T-cell (primary cell): ENCODE measurements at regions not wholly inside any gene's neighbourhood (a gene's known extent, or its start where the extent isn't known, plus 50 kb on each side); places are given as distances from the start of the nearest gene placed in this dataset.

ENCODE experiments used
- ATAC-seq, 4 experiments: fragments of 200-7000 bp in 3 of 4; fragments of 150-1000 bp in 1 of 4; cut with Tn5 transposase; replicated peaks in 1 of 4; 1 replicate in 3 of 4; 2 replicates in 1 of 4; pipeline ENCODE4 v1.10.0; 2021; ENCODE audit warnings: moderate library complexity in 3 of 4, mild to moderate bottlenecking in 2 of 4, moderate number of reproducible peaks in 1 of 4
- CTCF ChIA-PET, 2 donors: fragments of 300-600 bp; sonication (Branson Sonifier 250); formaldehyde crosslinking; loops; one replicate each; lab custom pipeline; 2022; ENCODE audit warnings: antibody characterized with exemption in 2 of 2; lab: Charles Lee
- POLR2A ChIA-PET, 2 donors: fragments of 300-600 bp; sonication (Branson Sonifier 250); formaldehyde crosslinking; loops; one replicate each; lab custom pipeline; 2022; ENCODE audit warnings: antibody characterized with exemption in 2 of 2; lab: Charles Lee
- DNase-seq, 35 experiments: peaks; one replicate each; pipeline versions ENCODE4 v3.0.0 to v3.0.0-alpha.2; 2013 to 2023
- H3K27ac ChIP-seq: one replicate; pipeline ENCODE4 v1.5.1; 2013; ENCODE audit warnings: low read length
- H3K27me3 ChIP-seq, 2 experiments: replicated peaks in 1 of 2; 1 replicate in 1 of 2; 2 replicates in 1 of 2; pipeline versions ENCODE4 v1.6.1 to v1.7.0; 2013; ENCODE audit warnings: low read length in 1 of 2, mixed read lengths in 1 of 2; ENCODE audit not compliant: control insufficient read depth in 2 of 2, insufficient read depth in 2 of 2; ENCODE audit errors: extremely low read depth in 1 of 2
- H3K36me3 ChIP-seq, 2 donors: 1 replicate in 1 of 2; 2 replicates in 1 of 2; pipeline versions ENCODE4 v1.6.1 to v1.7.0; 2013; ENCODE audit warnings: low read length in 1 of 2; ENCODE audit not compliant: control insufficient read depth in 2 of 2, insufficient read depth in 1 of 2; ENCODE audit errors: extremely low read depth in 1 of 2
- H3K4me1 ChIP-seq, 2 experiments: 1 replicate in 1 of 2; 2 replicates in 1 of 2; pipeline versions ENCODE4 v1.6.1 to v1.7.0; 2013; ENCODE audit warnings: low read length in 2 of 2, mixed read lengths in 1 of 2; ENCODE audit not compliant: insufficient read depth in 2 of 2, control insufficient read depth in 1 of 2; ENCODE audit errors: extremely low read depth in 1 of 2
- H3K4me3 ChIP-seq, 2 donors: 1 replicate in 1 of 2; 2 replicates in 1 of 2; pipeline versions ENCODE4 v1.5.1 to v1.7.0; 2013; ENCODE audit warnings: mild to moderate bottlenecking in 2 of 2, low read length in 1 of 2, moderate library complexity in 1 of 2; ENCODE audit not compliant: control insufficient read depth in 1 of 2; ENCODE audit errors: extremely low read depth in 1 of 2
- H3K9me3 ChIP-seq: 2 replicates; pipeline ENCODE4 v1.7.0; 2013
- H3K27ac Mint-ChIP-seq, 2 donors: one replicate each; pipeline ENCODE4 v1.8.0; 2020 to 2021; ENCODE audit warnings: mild to moderate bottlenecking in 2 of 2, mixed read lengths in 2 of 2
- H3K27me3 Mint-ChIP-seq, 2 donors: one replicate each; pipeline ENCODE4 v1.8.0; 2021 to 2022; ENCODE audit warnings: mixed read lengths in 2 of 2
- H3K36me3 Mint-ChIP-seq: one replicate; pipeline ENCODE4 v1.8.0; 2021; ENCODE audit warnings: mixed read lengths
- H3K4me1 Mint-ChIP-seq, 3 donors: one replicate each; pipeline ENCODE4 v1.8.0; 2020 to 2022; ENCODE audit warnings: mixed read lengths in 3 of 3, mild to moderate bottlenecking in 1 of 3
- H3K4me3 Mint-ChIP-seq, 3 donors: one replicate each; pipeline ENCODE4 v1.8.0; 2020 to 2022; ENCODE audit warnings: mild to moderate bottlenecking in 3 of 3, mixed read lengths in 3 of 3, moderate library complexity in 3 of 3
- H3K9me3 Mint-ChIP-seq, 3 donors: one replicate each; pipeline ENCODE4 v1.8.0; 2020 to 2022; ENCODE audit warnings: mixed read lengths in 3 of 3
- WGBS: methylation state at CpG from one replicate; pipeline ENCODE4 v1.1.5; 2013; ENCODE audit warnings: missing lambda C conversion rate; ENCODE audit not compliant: insufficient coverage; 5-methylcytosine and 5-hydroxymethylcytosine counted together

DNA sequence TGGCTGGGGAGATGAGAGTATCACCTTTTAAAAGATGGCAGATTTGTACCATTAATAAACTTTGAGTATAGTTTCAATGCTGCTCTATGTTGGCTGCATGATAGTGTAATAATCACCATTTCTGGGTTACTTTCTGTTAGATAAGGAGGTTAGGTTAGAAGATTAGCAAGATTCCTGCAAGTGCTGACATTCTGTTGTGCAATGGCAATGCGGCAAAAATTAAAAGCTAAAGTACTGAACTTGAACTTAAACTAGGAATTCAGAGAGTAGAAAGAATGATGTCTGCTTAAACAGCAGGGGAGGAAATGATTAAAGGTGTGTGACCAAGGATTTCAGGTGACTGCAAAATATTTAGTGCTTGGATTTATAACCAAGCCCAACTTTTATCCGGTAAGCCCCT is 399.8 kb upstream of the MON1B start:
- Mint-ChIP-seq H3K27me3 (no peaks in the 10 kb centered on the region), H3K4me3 (no peak overlapping the region), H3K27ac (no peak overlapping the region), H3K9me3 (peaks cover 7 to 15% (median 14%) of the 10 kb centered on the region in 3 donors), H3K4me1 (no peaks in the 10 kb centered on the region), H3K36me3 (no peaks in the 10 kb centered on the region)
- WGBS, result 100% methylated on average over 1 of the region's 2 CpGs
- POLR2A ChIA-PET, result no interaction called here
- H3K36me3 ChIP-seq, result no peaks in the 10 kb centered on the region
- H3K27ac ChIP-seq, result no peak overlapping the region
- no peaks in the 10 kb centered on the region for H3K27me3 ChIP-seq
- no peaks in the 10 kb centered on the region for H3K4me1 ChIP-seq
- no peaks in the 10 kb centered on the region for H3K9me3 ChIP-seq
- CTCF ChIA-PET, result no interaction called here
- no peak overlapping the region for H3K4me3 ChIP-seq
- DNase-seq (no peak), ATAC-seq (no peak)

DNA sequence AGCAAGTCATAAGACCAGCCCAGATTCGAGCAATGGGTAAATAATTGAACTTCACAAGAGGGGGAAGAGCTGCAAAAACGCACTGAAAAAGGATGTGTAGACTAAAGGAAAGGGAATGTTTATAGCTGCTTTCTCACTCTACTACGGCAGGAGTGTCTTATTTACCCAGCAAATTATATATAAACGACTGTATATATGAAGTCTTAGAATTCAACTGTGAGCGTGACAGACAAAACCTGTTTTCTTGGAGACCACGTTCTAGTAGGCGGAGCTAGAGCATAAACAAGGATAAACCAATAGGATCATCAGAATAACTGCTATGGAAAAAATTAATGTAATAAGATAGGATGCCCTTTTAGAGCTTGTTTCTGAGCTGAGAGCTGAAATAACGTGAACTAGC is 394.6 kb upstream of the MON1B start:
- ChIA-PET CTCF (no interaction called here), POLR2A (no interaction called here)
- no peaks in the 10 kb centered on the region for H3K27me3 Mint-ChIP-seq
- DNase-seq (no peak), ATAC-seq (no peak)
- WGBS, result 95% methylated on average over 3 of the region's 8 CpGs
- H3K27ac ChIP-seq, result no peak overlapping the region
- H3K9me3 ChIP-seq, result no peaks in the 10 kb centered on the region
- no peaks in the 10 kb centered on the region for H3K4me1 Mint-ChIP-seq
- no peak overlapping the region for H3K27ac Mint-ChIP-seq
- H3K36me3 Mint-ChIP-seq, result no peaks in the 10 kb centered on the region
- no peaks in the 10 kb centered on the region for H3K27me3 ChIP-seq
- H3K9me3 Mint-ChIP-seq, result peaks cover 5 to 18% (median 13%) of the 10 kb centered on the region in 3 donors
- no peaks in the 10 kb centered on the region for H3K36me3 ChIP-seq
- no peaks in the 10 kb centered on the region for H3K4me1 ChIP-seq
- H3K4me3 Mint-ChIP-seq, result no peak overlapping the region
- H3K4me3 ChIP-seq, result no peak overlapping the region

DNA sequence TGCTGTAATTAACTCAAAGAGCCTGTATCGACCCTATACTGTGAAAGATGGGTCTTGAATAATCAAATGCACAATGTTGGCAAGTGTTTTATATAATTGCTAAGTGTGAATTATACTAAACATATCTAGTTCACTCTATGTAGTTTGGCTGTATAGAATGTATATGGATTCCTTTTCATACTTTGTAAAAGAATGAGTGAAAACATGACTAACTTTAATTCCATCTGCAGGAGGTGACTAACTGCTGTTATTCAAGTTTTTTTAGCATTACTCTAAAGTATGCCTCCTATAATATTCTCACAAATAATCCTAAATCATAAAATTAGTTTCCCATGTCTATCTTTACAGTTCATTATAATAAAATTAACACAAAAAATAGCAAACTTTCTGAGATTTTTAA is 394.0 kb upstream of the MON1B start:
- H3K27ac Mint-ChIP-seq, result no peak overlapping the region
- ChIA-PET CTCF (interaction anchor here in 1 of 2 donors (0.6 kb wide), 1 partner anchor 998 kb away, joined by 3 read pairs; no protein-coding TSS in a partner anchor), POLR2A (no interaction called here)
- no peak for ATAC-seq
- Histone ChIP-seq H3K36me3 (no peaks in the 10 kb centered on the region), H3K4me1 (no peaks in the 10 kb centered on the region), H3K27me3 (no peaks in the 10 kb centered on the region), H3K27ac (no peak overlapping the region), H3K9me3 (no peaks in the 10 kb centered on the region), H3K4me3 (no peak overlapping the region)
- H3K36me3 Mint-ChIP-seq, result no peaks in the 10 kb centered on the region
- H3K9me3 Mint-ChIP-seq, result peaks cover 7 to 23% (median 14%) of the 10 kb centered on the region in 3 donors
- no peaks in the 10 kb centered on the region for H3K4me1 Mint-ChIP-seq
- WGBS, result no CpG with 5 or more reads among the region's 1 CpG
- no peak overlapping the region for H3K4me3 Mint-ChIP-seq
- no peaks in the 10 kb centered on the region for H3K27me3 Mint-ChIP-seq
- no peak for DNase-seq

DNA sequence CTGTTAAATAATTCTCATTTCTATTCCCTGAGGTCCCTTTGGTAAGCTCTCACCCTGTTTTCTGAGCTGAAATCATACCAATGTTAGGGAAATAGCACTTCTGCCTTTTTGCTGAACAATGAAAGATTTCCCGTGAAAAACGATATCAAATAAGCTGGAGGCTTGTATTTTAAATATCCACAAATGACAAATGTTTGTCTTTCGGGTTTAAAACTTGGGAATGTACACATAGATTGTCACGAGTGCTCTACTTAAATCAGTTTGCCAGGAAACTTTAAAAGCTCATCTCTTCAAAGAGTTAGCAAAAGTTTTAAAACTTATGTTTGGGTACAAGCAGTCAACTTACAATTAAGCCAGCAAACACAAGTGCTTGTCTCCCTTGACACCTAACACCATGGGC is 393.5 kb upstream of the MON1B start:
- CTCF ChIA-PET, result interaction anchor here in 1 of 2 donors (0.6 kb wide), 1 partner anchor 998 kb away, joined by 3 read pairs; no protein-coding TSS in a partner anchor
- Mint-ChIP-seq H3K9me3 (peaks cover 11 to 25% (median 15%) of the 10 kb centered on the region in 3 donors), H3K4me3 (no peak overlapping the region), H3K36me3 (no peaks in the 10 kb centered on the region), H3K27me3 (no peaks in the 10 kb centered on the region), H3K4me1 (no peaks in the 10 kb centered on the region), H3K27ac (no peak overlapping the region)
- Histone ChIP-seq H3K36me3 (no peaks in the 10 kb centered on the region), H3K27ac (no peak overlapping the region), H3K4me3 (no peak overlapping the region), H3K27me3 (no peaks in the 10 kb centered on the region), H3K9me3 (no peaks in the 10 kb centered on the region), H3K4me1 (no peaks in the 10 kb centered on the region)
- WGBS, result no CpG with 5 or more reads among the region's 4 CpGs
- ATAC-seq (no peak), DNase-seq (no peak)
- POLR2A ChIA-PET, result no interaction called here

DNA sequence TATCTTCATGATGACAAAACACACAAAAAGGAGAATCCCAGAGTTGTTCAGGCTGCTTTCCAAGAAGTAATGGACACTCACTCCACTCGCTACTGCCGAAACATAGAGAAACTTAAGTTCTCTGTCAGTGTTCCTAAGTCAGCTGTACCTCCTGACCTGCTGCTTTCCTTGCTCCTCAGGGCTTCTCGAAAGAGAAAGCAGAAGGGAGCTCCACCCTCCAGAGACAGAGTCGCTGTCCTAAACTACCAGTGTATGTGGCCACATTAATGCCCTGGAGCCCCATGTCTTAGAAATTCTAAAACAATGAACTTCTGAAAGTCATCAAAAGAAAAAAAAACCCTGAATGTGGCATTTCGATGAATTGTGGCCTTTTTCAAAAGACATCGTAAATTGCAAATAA is 390.8 kb upstream of the MON1B start:
- no peak overlapping the region for H3K4me3 Mint-ChIP-seq
- no peak for ATAC-seq
- Histone ChIP-seq H3K36me3 (no peaks in the 10 kb centered on the region), H3K9me3 (no peaks in the 10 kb centered on the region), H3K4me3 (no peak overlapping the region), H3K4me1 (no peaks in the 10 kb centered on the region), H3K27ac (no peak overlapping the region), H3K27me3 (no peaks in the 10 kb centered on the region)
- peaks cover 7 to 18% (median 17%) of the 10 kb centered on the region in 3 donors for H3K9me3 Mint-ChIP-seq
- H3K4me1 Mint-ChIP-seq, result no peaks in the 10 kb centered on the region
- 86% methylated on average over 5 of the region's 6 CpGs for WGBS
- POLR2A ChIA-PET, result no interaction called here
- H3K27ac Mint-ChIP-seq, result no peak overlapping the region
- no peaks in the 10 kb centered on the region for H3K27me3 Mint-ChIP-seq
- no peaks in the 10 kb centered on the region for H3K36me3 Mint-ChIP-seq
- CTCF ChIA-PET, result no interaction called here
- no peak for DNase-seq

DNA sequence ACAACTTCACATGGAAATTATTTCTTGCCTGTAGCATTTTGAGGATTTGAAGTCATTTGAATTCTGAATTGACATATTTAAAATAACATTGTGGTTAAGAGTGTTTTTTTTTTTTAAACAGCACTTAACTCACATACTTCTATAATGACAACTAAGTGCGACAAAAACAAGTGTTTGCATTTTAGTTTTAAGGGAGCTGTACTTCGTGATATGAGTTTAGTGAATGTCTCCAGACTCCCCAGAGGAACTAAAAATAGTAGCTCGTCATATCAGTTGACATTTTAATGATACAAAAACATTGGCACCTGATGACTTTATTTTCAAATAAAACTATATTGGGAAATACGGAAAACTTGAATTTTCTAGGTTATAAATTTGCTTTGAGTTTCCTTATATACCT is 389.6 kb upstream of the MON1B start:
- H3K27ac ChIP-seq, result no peak overlapping the region
- H3K36me3 ChIP-seq, result no peaks in the 10 kb centered on the region
- ATAC-seq, result no peak
- no peaks in the 10 kb centered on the region for H3K9me3 ChIP-seq
- H3K4me3 ChIP-seq, result no peak overlapping the region
- no peaks in the 10 kb centered on the region for H3K27me3 Mint-ChIP-seq
- H3K27me3 ChIP-seq, result no peaks in the 10 kb centered on the region
- no peak overlapping the region for H3K27ac Mint-ChIP-seq
- H3K4me1 Mint-ChIP-seq, result no peaks in the 10 kb centered on the region
- WGBS, result no CpG with 5 or more reads among the region's 4 CpGs
- H3K4me3 Mint-ChIP-seq, result no peak overlapping the region
- H3K4me1 ChIP-seq, result no peaks in the 10 kb centered on the region
- POLR2A ChIA-PET, result no interaction called here
- no peaks in the 10 kb centered on the region for H3K36me3 Mint-ChIP-seq
- CTCF ChIA-PET, result no interaction called here
- no peak for DNase-seq
- H3K9me3 Mint-ChIP-seq, result peaks cover 7 to 18% (median 14%) of the 10 kb centered on the region in 3 donors

DNA sequence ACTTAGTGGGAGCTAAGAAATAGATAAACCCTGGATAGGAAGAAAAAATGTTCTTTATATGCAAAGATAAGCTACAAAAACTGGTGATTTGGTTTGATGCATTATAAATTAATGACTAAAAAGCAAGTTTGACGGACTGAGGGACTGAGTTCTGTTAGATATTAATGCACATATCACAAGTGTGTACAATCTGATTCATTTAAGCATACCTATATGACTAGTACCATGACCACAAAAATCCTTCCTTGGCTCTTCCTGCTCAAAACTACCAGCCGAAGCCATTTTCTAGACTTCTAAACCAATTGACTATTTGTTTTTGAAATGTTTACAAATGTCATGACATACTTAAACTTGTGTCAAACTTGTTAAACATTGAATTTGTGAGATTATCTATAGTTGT is 374.5 kb upstream of the MON1B start:
- Histone ChIP-seq H3K27me3 (no peaks in the 10 kb centered on the region), H3K4me1 (no peaks in the 10 kb centered on the region), H3K36me3 (no peaks in the 10 kb centered on the region), H3K9me3 (no peaks in the 10 kb centered on the region), H3K27ac (no peak overlapping the region), H3K4me3 (no peak overlapping the region)
- no CpG with 5 or more reads among the region's 2 CpGs for WGBS
- Mint-ChIP-seq H3K36me3 (no peaks in the 10 kb centered on the region), H3K4me3 (no peak overlapping the region), H3K9me3 (peaks cover 3 to 18% (median 10%) of the 10 kb centered on the region in 3 donors), H3K27me3 (no peaks in the 10 kb centered on the region), H3K4me1 (no peaks in the 10 kb centered on the region), H3K27ac (no peak overlapping the region)
- no peak for DNase-seq
- CTCF ChIA-PET, result no interaction called here
- no peak for ATAC-seq
- POLR2A ChIA-PET, result no interaction called here
